Epithelial cell of esophagus (primary cell): ENCODE measurements at regions not wholly inside any gene's neighbourhood (a gene's known extent, or its start where the extent isn't known, plus 50 kb on each side); places are given as distances from the start of the nearest gene placed in this dataset.

Experiments
- DNase-seq: peaks from one replicate; pipeline ENCODE4 v3.0.0; 2010; ENCODE audit warnings: low read depth
- H3K4me3 ChIP-seq: 2 replicates; pipeline ENCODE4 v1.5.1; 2011; ENCODE audit warnings: mild to moderate bottlenecking, low read length, control low read depth
- CTCF ChIP-seq: IDR thresholded peaks from 2 replicates; pipeline ENCODE4 v1.5.1; 2011; ENCODE audit warnings: low read depth, mild to moderate bottlenecking, low read length, control low read depth, inconsistent platforms; ENCODE audit not compliant: insufficient read depth; ENCODE audit errors: missing control alignments

DNA sequence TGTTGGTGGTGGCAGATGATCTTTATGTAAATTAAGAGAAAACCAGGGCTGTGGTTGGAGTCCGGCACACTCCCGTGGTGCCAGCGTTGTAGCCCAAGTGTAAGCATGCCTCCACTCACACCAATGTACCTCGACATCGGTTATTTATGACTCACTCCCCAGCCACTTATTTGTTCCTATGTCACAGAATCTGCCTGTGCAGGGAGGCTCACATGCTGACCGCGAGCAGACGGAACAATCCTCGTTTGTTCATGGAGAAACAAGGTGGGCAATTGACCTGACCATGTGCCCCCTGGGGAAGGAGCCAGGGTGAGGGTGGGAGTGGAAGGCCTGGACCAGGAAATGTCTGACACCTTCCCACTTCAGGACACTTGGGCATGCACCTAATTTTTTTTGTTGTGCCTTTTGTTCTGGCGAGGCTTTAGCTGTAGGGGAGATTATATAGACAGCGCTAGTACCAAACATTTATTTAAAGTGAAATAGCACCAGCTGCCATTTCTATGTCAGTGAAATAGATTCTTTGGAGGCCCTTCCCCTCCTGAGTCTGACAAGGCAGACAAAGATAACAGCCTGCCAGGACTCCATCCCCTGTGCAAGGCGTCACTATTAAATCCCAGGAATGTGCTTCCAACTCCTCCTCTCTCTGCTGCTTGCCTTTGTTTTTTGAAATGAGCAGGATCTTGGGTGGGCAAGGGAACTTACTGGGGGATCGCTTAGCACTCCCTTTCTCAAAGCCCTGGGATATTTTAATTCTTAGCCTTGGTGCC lies 394.2 kb downstream of the FGF9 start:
- no peak for DNase-seq
- no peak overlapping the region for H3K4me3 ChIP-seq
- no peak for TF ChIP-seq CTCF

DNA sequence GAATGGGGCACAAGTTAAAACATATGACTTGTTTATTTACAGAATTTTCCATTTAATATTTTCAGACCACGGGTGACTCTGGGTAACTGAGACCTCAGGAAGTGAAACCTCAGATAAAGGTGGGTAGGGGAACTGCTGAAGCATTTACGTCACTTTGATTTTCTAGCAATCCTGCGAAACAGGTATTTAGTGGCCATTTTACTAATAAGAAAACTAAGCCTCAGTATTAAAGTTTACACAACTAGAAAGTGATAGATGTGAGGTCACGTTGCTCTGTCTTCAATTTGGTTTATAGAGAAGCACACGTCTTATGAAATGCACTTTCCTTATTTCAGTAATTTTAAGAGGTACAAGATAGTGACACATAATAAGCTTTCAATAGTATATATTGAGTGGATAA lies 402.8 kb downstream of the FGF9 start:
- no peak for TF ChIP-seq CTCF
- no peak overlapping the region for H3K4me3 ChIP-seq
- DNase-seq, result no peak

DNA sequence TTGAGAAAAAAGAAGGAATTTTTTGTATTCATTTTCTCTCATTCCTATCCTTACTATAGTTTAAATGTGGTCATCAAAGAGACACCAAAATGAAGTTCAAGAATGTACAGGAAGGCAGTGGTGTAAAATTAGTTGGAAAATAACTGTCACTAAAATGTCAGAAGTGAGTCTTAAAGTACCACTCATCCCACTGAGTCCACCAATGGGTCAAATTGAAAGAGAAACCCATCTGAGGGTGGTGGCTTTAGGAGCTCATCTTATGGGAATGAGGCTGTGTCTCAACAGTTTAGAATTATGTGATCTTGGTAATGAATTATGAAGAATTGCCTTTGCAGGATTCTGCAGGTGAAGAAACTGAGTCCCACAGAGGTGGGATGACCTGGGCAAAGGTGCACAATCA lies 403.5 kb downstream of the FGF9 start:
- no peak overlapping the region for H3K4me3 ChIP-seq
- no peak for TF ChIP-seq CTCF
- no peak for DNase-seq

- no peak for DNase-seq
- no peak for TF ChIP-seq CTCF
- no peak overlapping the region for H3K4me3 ChIP-seq
These were observed 405.8 kb downstream of the FGF9 start for GRCh38 chr13:22076658-22077057.

DNA sequence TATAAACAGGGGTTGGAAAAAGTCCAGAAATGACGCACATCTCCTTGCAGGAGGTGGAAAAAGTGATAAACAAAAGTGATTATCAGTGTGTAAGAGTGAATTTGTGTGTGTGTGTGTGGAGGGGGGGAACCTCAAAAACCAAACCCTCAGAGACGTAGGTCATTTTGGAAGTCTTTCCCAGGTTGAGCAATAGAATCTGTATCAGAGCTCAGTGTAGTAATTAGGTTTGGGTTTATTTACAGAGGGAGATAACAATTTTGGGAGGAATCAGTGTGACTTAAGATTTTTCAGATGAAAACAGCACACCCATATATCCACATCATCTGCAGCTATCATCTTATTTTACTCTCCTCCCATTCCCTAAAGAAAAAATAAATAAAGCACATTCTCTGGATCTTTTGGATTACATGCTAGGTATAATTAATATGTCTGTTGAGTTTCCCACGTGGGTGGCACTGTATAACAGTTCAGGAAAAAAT lies 406.4 kb downstream of the FGF9 start:
- DNase-seq, result no peak
- H3K4me3 ChIP-seq, result no peak overlapping the region
- TF ChIP-seq CTCF, result no peak

DNA sequence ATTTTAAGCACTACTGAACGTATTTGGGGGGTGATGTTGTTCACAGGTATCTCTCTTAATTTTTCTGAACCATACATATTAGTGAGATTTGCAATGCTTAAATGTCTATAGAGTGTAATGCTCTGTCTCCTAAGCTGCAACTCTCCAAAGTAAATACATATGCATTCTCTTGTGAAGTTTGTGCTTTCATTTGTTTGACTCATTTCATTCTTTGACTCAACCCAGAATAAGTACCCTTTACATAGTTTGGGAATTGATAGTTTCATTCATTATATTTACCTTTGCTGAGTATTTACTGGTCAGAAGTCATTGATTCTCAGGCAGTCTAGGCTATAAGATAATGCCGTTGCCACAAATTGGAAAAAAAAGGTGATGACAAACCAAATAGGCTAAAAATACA lies 406.9 kb downstream of the FGF9 start:
- TF ChIP-seq CTCF, result no peak
- H3K4me3 ChIP-seq, result no peak overlapping the region
- no peak for DNase-seq

- DNase-seq, result no peak
- TF ChIP-seq CTCF, result no peak
These were observed 409.1 kb downstream of the FGF9 start for GRCh38 chr13:22079961-22080360.

More at GRCh38 chr13:22079961-22080360, 409.1 kb downstream of the FGF9 start:
- no peak overlapping the region for H3K4me3 ChIP-seq
